Chondrocyte (in vitro differentiated cells): ENCODE measurements at regions not wholly inside any gene's neighbourhood (a gene's known extent, or its start where the extent isn't known, plus 50 kb on each side); places are given as distances from the start of the nearest gene placed in this dataset.

Source experiments
- DNase-seq: peaks from one replicate; pipeline ENCODE4 v3.0.0; 2021; ENCODE audit warnings: mixed read lengths, low spot score
- H3K27ac Mint-ChIP-seq: one replicate; pipeline ENCODE4 v1.8.0; 2021; ENCODE audit warnings: mild to moderate bottlenecking, moderate library complexity, mixed read lengths; ENCODE audit not compliant: unreplicated experiment
- H3K27me3 Mint-ChIP-seq: 2 replicates; pipeline ENCODE4 v1.8.0; 2021; ENCODE audit warnings: low read depth, mixed read lengths
- H3K36me3 Mint-ChIP-seq: 2 replicates; pipeline ENCODE4 v1.8.0; 2021; ENCODE audit warnings: low read depth, mixed read lengths
- H3K4me1 Mint-ChIP-seq: 2 replicates; pipeline ENCODE4 v1.8.0; 2021; ENCODE audit warnings: low read depth, mild to moderate bottlenecking, mixed read lengths
- H3K4me3 Mint-ChIP-seq: one replicate; pipeline ENCODE4 v1.8.0; 2021; ENCODE audit warnings: mild to moderate bottlenecking, moderate library complexity, mixed read lengths; ENCODE audit not compliant: unreplicated experiment
- H3K9me3 Mint-ChIP-seq: 2 replicates; pipeline ENCODE4 v1.8.0; 2021; ENCODE audit warnings: low read depth, mixed read lengths
- TF ChIP-seq, protein P1 (sequence below): fragments of 200-600 bp; sonication (generic); IDR thresholded peaks from 2 replicates; pipeline ENCODE4 v1.5.0; 2021; ENCODE audit warnings: antibody characterized with exemption, mild to moderate bottlenecking, moderate library complexity

DNA sequence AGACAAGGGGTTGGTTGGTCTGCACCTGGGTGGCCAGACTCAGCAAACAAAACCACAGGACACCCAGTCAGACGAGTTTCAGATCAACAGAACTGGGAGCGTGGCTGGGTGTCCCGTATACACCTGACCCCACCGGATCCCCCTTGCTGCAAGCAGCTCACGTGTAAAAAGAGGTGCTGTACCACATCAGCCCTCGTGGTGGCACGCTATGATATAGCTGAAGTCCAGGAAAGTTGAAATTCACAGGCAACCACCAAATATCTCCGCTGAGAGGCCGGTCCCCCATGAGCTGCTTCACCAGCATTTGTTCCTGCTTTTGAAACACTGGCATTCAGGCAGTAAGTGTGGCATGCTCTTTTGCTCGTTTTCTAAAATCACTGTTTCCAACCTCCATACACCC, 92.3 kb downstream of the TUBA3C start:
- no peak for DNase-seq
- TF ChIP-seq, protein P1, sequence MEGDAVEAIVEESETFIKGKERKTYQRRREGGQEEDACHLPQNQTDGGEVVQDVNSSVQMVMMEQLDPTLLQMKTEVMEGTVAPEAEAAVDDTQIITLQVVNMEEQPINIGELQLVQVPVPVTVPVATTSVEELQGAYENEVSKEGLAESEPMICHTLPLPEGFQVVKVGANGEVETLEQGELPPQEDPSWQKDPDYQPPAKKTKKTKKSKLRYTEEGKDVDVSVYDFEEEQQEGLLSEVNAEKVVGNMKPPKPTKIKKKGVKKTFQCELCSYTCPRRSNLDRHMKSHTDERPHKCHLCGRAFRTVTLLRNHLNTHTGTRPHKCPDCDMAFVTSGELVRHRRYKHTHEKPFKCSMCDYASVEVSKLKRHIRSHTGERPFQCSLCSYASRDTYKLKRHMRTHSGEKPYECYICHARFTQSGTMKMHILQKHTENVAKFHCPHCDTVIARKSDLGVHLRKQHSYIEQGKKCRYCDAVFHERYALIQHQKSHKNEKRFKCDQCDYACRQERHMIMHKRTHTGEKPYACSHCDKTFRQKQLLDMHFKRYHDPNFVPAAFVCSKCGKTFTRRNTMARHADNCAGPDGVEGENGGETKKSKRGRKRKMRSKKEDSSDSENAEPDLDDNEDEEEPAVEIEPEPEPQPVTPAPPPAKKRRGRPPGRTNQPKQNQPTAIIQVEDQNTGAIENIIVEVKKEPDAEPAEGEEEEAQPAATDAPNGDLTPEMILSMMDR: no peak
- Mint-ChIP-seq H3K4me1 (no peaks in the 10 kb centered on the region), H3K4me3 (no peak overlapping the region), H3K27me3 (no peaks in the 10 kb centered on the region), H3K36me3 (no peaks in the 10 kb centered on the region), H3K9me3 (peaks cover 63% of the 10 kb centered on the region), H3K27ac (no peak overlapping the region)

GRCh38 chr13:19088416-19088815, 93.2 kb downstream of the TUBA3C start:
- TF ChIP-seq, protein P1: no peak
- no peak overlapping the region for H3K4me3 Mint-ChIP-seq
- H3K27me3 Mint-ChIP-seq: no peaks in the 10 kb centered on the region
- no peaks in the 10 kb centered on the region for H3K4me1 Mint-ChIP-seq
- H3K36me3 Mint-ChIP-seq: no peaks in the 10 kb centered on the region
- DNase-seq: no peak
- H3K9me3 Mint-ChIP-seq: peaks cover 64% of the 10 kb centered on the region
- H3K27ac Mint-ChIP-seq: no peak overlapping the region

DNA sequence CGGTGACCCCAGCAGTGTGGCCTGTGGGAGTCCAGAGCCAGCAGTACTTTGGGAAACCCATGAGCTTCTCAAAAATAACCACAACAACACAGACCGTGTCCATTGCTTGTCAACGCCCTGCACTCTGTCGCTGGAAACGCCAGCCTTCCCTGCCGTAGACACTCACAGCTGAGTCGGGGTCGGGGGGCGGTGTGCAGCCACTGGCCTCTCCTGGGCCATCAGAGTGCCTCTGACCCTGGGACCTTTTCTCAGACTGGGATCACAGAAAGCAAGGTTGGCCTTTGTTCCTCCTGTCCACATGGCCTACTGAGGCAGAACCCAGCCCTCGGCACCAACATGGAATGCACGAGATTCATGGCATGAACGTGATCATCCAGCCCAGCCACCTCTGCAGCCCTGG, 95.7 kb downstream of the TUBA3C start:
- H3K27me3 Mint-ChIP-seq: no peaks in the 10 kb centered on the region
- H3K27ac Mint-ChIP-seq: no peak overlapping the region
- H3K4me1 Mint-ChIP-seq: no peaks in the 10 kb centered on the region
- H3K9me3 Mint-ChIP-seq: peaks cover 68% of the 10 kb centered on the region
- DNase-seq: no peak
- no peaks in the 10 kb centered on the region for H3K36me3 Mint-ChIP-seq
- H3K4me3 Mint-ChIP-seq: no peak overlapping the region
- TF ChIP-seq, protein P1: no peak

GRCh38 chr13:19085258-19085657, 96.4 kb downstream of the TUBA3C start:
- Mint-ChIP-seq H3K4me3 (no peak overlapping the region), H3K9me3 (peaks cover 74% of the 10 kb centered on the region), H3K4me1 (no peaks in the 10 kb centered on the region), H3K27ac (no peak overlapping the region), H3K27me3 (no peaks in the 10 kb centered on the region), H3K36me3 (no peaks in the 10 kb centered on the region)
- TF ChIP-seq, protein P1: no peak
- no peak for DNase-seq

GRCh38 chr13:19083340-19083739, 98.3 kb downstream of the TUBA3C start:
- Mint-ChIP-seq H3K9me3 (peaks cover 67% of the 10 kb centered on the region), H3K27me3 (no peaks in the 10 kb centered on the region), H3K27ac (no peak overlapping the region), H3K36me3 (no peaks in the 10 kb centered on the region), H3K4me1 (no peaks in the 10 kb centered on the region), H3K4me3 (no peak overlapping the region)
- TF ChIP-seq, protein P1: no peak
- peak; percentile 13 for DNase-seq
